CD4-positive, alpha-beta T cell (primary cell): ENCODE measurements at regions not wholly inside any gene's neighbourhood (a gene's known extent, or its start where the extent isn't known, plus 50 kb on each side); places are given as distances from the start of the nearest gene placed in this dataset.
A peak's percentile ranks its signal among the peaks of the same experiment; 100 is the strongest.

Source experiments
- ATAC-seq: fragments of 200-7000 bp; cut with Tn5 transposase; one replicate; pipeline ENCODE4 v1.10.0; 2022; ENCODE audit warnings: mild to moderate bottlenecking; ENCODE audit not compliant: poor library complexity
- CTCF ChIA-PET: fragments of 350-600 bp; sonication (Branson Sonifier 250); formaldehyde crosslinking; loops from one replicate; lab custom pipeline; 2021; ENCODE audit warnings: antibody characterized with exemption, inconsistent platforms; lab: Charles Lee
- POLR2A ChIA-PET: fragments of 350-600 bp; sonication (Branson Sonifier 250); formaldehyde crosslinking; loops from one replicate; lab custom pipeline; 2021; ENCODE audit warnings: antibody characterized with exemption, inconsistent platforms; lab: Charles Lee
- DNase-seq, 14 experiments: peaks; one replicate each; pipeline ENCODE4 v3.0.0-alpha.2; 2013 to 2020; ENCODE audit warnings: mixed read lengths in 2 of 14
- H3K27ac ChIP-seq, 2 donors: one replicate each; pipeline versions ENCODE4 v1.5.1 to v1.7.0; 2013; ENCODE audit warnings: low read length in 2 of 2, low read depth in 1 of 2, mild to moderate bottlenecking in 1 of 2
- H3K27me3 ChIP-seq, 2 experiments: 1 replicate in 1 of 2; 2 replicates in 1 of 2; pipeline versions ENCODE4 v1.6.1 to v1.7.0; 2013; ENCODE audit warnings: low read length in 2 of 2, control low read depth in 1 of 2, mild to moderate bottlenecking in 1 of 2, moderate library complexity in 1 of 2; ENCODE audit not compliant: insufficient read depth in 2 of 2, control insufficient read depth in 1 of 2
- H3K36me3 ChIP-seq: one replicate; pipeline ENCODE4 v1.6.1; 2013; ENCODE audit warnings: low read length, control low read depth; ENCODE audit not compliant: insufficient read depth
- H3K4me1 ChIP-seq: one replicate; pipeline ENCODE4 v1.6.1; 2013; ENCODE audit warnings: low read length, control low read depth; ENCODE audit not compliant: insufficient read depth
- H3K4me3 ChIP-seq: one replicate; pipeline ENCODE4 v1.5.1; 2013; ENCODE audit warnings: mild to moderate bottlenecking, low read length, moderate library complexity
- H3K9me3 ChIP-seq, 2 experiments: 1 replicate in 1 of 2; 2 replicates in 1 of 2; pipeline versions ENCODE4 v1.6.1 to v1.7.0; 2013; ENCODE audit warnings: low read length in 2 of 2, mild to moderate bottlenecking in 2 of 2, control low read depth in 1 of 2, moderate library complexity in 1 of 2; ENCODE audit not compliant: control insufficient read depth in 1 of 2, insufficient read depth in 1 of 2
- H3K27ac Mint-ChIP-seq: one replicate; pipeline ENCODE4 v1.8.0; 2020; ENCODE audit warnings: mixed read lengths
- H3K27me3 Mint-ChIP-seq: one replicate; pipeline ENCODE4 v1.8.0; 2021; ENCODE audit warnings: mixed read lengths
- H3K36me3 Mint-ChIP-seq: one replicate; pipeline ENCODE4 v1.8.0; 2021; ENCODE audit warnings: low read depth, mixed read lengths
- H3K4me1 Mint-ChIP-seq: one replicate; pipeline ENCODE4 v1.8.0; 2021; ENCODE audit warnings: low read depth, mixed read lengths
- H3K4me3 Mint-ChIP-seq: one replicate; pipeline ENCODE4 v1.8.0; 2020; ENCODE audit warnings: mild to moderate bottlenecking, mixed read lengths
- H3K9me3 Mint-ChIP-seq: one replicate; pipeline ENCODE4 v1.8.0; 2020; ENCODE audit warnings: mixed read lengths
- intact Hi-C, 2 experiments: fragments of 100-400 bp; cut with DNase I in 1 of 2; cut with micrococcal nuclease in 1 of 2; formaldehyde crosslinking; loops; one replicate each; pipeline versions ENCODE4 v1.15.1 to v1.9.0; 2023 to 2025; cut with DNase I, micrococcal nuclease
- TF ChIP-seq, protein P1 (sequence below): fragments of 200-600 bp; IDR thresholded peaks from one replicate; pipeline ENCODE4 v1.8.0; 2022; ENCODE audit warnings: antibody characterized with exemption, mild to moderate bottlenecking

DNA sequence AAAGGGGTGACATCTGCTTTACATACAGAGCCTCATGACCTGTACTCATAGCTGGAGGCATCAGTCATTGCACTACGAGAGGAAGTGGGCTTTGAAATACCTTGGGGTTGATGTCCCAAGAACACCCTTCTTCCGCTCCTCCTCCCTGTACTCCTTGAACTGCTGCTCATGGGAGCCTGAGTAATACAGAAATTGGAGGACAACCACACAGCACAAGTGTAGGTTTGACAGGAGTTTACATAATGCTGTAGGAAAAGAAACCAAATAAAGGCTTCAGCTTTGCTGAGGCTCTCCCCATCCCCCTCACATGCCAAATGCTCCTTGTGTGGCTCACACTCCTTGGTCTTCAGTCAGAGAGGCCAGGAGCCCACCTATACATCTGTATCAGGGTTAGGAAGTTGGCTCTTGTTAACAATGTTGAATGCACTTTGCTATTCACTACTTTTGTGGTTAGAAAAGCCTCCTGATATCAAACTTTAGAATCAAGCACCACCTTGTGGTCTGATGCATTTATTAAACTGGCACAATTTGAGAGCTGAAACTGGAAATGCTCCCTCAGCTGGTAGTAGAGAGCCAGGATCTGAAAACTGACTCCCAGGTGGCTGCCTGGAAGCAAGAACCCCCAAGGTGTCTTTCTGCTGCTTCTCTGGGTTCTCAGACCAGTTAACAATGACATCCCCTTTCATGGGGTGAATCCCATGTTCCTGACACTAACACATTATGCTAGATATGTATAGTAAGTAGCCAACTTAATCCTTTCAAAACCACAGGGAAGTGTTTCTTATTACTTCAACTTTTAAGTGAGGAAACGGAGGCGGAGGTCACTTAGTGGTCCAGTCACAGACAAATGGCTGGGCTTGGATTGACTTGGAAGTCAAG, 56.2 kb upstream of the EDN1 start:
- no peak overlapping the region for H3K4me3 Mint-ChIP-seq
- no peaks in the 10 kb centered on the region for H3K9me3 Mint-ChIP-seq
- no peak overlapping the region for H3K27ac ChIP-seq

DNA sequence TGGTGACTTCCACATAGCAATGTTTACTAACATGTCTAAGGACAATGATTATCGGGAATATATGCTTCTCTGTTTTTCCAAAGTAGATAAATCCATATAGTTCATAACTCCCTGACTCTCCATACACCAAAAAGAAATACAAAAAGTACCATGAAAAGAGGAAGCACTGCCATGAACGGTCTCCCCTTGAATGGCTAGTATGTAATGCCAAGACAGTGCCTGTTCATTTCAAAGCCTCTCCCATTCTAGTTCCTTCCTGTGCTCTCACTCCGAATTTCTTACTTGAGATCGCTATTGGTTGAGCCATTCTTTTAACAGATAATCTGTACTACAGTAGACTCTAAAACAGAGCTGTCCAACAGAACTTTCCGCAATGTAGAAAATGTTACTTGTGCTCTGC, 54.8 kb upstream of the EDN1 start:
- H3K4me3 ChIP-seq, result no peak overlapping the region
- no peaks in the 10 kb centered on the region for H3K9me3 ChIP-seq
- no peak overlapping the region for H3K27ac ChIP-seq
- no peaks in the 10 kb centered on the region for H3K27me3 ChIP-seq
- H3K36me3 Mint-ChIP-seq, result no peaks in the 10 kb centered on the region
- ChIA-PET CTCF (no interaction called here), POLR2A (no interaction called here)
- no peak for ATAC-seq
- intact Hi-C loops, result loop anchor here (2.0 to 10.0 kb wide), 5 partner anchors 85 to 537 kb away; no protein-coding TSS in a partner anchor
- no peak overlapping the region for H3K4me3 Mint-ChIP-seq
- peaks cover 15% of the 10 kb centered on the region for H3K4me1 ChIP-seq
- peaks cover 22% of the 10 kb centered on the region for H3K4me1 Mint-ChIP-seq
- TF ChIP-seq, protein P1, sequence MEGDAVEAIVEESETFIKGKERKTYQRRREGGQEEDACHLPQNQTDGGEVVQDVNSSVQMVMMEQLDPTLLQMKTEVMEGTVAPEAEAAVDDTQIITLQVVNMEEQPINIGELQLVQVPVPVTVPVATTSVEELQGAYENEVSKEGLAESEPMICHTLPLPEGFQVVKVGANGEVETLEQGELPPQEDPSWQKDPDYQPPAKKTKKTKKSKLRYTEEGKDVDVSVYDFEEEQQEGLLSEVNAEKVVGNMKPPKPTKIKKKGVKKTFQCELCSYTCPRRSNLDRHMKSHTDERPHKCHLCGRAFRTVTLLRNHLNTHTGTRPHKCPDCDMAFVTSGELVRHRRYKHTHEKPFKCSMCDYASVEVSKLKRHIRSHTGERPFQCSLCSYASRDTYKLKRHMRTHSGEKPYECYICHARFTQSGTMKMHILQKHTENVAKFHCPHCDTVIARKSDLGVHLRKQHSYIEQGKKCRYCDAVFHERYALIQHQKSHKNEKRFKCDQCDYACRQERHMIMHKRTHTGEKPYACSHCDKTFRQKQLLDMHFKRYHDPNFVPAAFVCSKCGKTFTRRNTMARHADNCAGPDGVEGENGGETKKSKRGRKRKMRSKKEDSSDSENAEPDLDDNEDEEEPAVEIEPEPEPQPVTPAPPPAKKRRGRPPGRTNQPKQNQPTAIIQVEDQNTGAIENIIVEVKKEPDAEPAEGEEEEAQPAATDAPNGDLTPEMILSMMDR, result no peak
- no peak for DNase-seq
- no peaks in the 10 kb centered on the region for H3K36me3 ChIP-seq
- H3K27ac Mint-ChIP-seq, result no peak overlapping the region
- H3K9me3 Mint-ChIP-seq, result no peaks in the 10 kb centered on the region
- H3K27me3 Mint-ChIP-seq, result no peaks in the 10 kb centered on the region

More for the DNA sequence above, 56.2 kb upstream of the EDN1 start:
- ATAC-seq (peak; percentile 81), DNase-seq (peak in 10 of 14 experiments; percentile 8 to 80 (median 18))
- H3K36me3 Mint-ChIP-seq, result no peaks in the 10 kb centered on the region
- TF ChIP-seq, protein P1, result peak; percentile 78
- no peak overlapping the region for H3K27ac Mint-ChIP-seq
- POLR2A ChIA-PET, result interaction anchor here (0.6 to 2.0 kb wide), 9 partner anchors 71 to 754 kb away, joined by 3 to 11 read pairs (median 3); no protein-coding TSS in a partner anchor
- no peaks in the 10 kb centered on the region for H3K27me3 ChIP-seq
- intact Hi-C loops, result loop anchor here (1.0 to 10.0 kb wide), 10 partner anchors 83 to 647 kb away; no protein-coding TSS in a partner anchor
- CTCF ChIA-PET, result interaction anchor here (0.5 to 2.0 kb wide), 17 partner anchors 33 to 651 kb away, joined by 3 to 30 read pairs (median 3); no protein-coding TSS in a partner anchor
- H3K4me1 Mint-ChIP-seq, result peaks cover 22% of the 10 kb centered on the region
- H3K36me3 ChIP-seq, result no peaks in the 10 kb centered on the region
- peaks cover 15% of the 10 kb centered on the region for H3K4me1 ChIP-seq
- no peaks in the 10 kb centered on the region for H3K27me3 Mint-ChIP-seq
- H3K9me3 ChIP-seq, result no peaks in the 10 kb centered on the region
- H3K4me3 ChIP-seq, result no peak overlapping the region

DNA sequence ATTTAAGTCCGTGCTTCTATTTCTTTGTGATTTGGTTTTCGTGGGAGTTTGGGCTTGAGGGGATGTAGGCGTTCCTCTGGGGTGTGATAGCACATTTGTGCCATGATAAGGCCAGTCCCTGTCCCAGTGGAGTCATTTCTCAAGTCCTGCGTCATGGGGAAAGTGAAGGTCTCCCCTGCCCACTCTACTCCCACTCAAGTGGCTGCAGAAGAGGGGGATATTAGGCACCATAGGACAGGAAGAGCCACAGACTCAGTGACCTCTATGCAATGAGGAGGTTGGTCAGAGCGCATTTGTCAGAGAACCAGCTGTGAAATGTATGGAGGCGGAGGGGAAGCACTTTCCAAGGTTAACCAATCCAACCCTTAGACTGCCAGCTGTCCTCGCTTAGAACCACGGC, 51.9 kb upstream of the EDN1 start:
- Mint-ChIP-seq H3K4me1 (peaks cover 11% of the 10 kb centered on the region), H3K4me3 (no peak overlapping the region), H3K27me3 (peaks cover 4% of the 10 kb centered on the region), H3K27ac (no peak overlapping the region), H3K36me3 (no peaks in the 10 kb centered on the region), H3K9me3 (no peaks in the 10 kb centered on the region)
- TF ChIP-seq, protein P1, result no peak
- DNase-seq (no peak), ATAC-seq (no peak)
- no peaks in the 10 kb centered on the region for H3K36me3 ChIP-seq
- no peak overlapping the region for H3K27ac ChIP-seq
- intact Hi-C loops, result loop anchor here in 1 of 2 experiments (5.0 to 10.0 kb wide), 2 partner anchors 283 to 369 kb away; no protein-coding TSS in a partner anchor
- peaks cover 8% of the 10 kb centered on the region for H3K4me1 ChIP-seq
- CTCF ChIA-PET, result no interaction called here
- H3K27me3 ChIP-seq, result no peaks in the 10 kb centered on the region
- POLR2A ChIA-PET, result interaction anchor here (0.5 kb wide), 1 partner anchor 417 kb away, joined by 4 read pairs; no protein-coding TSS in a partner anchor
- H3K9me3 ChIP-seq, result no peaks in the 10 kb centered on the region
- no peak overlapping the region for H3K4me3 ChIP-seq
